HCT116 (cell line): ENCODE measurements at regions not wholly inside any gene's neighbourhood (a gene's known extent, or its start where the extent isn't known, plus 50 kb on each side); places are given as distances from the start of the nearest gene placed in this dataset.

Experiments
- ATAC-seq: fragments of 200-7000 bp; cut with Tn5 transposase; 2 replicates; pipeline ENCODE4 v1.9.1; 2020; ENCODE audit warnings: mild to moderate bottlenecking, moderate library complexity
- BruUV-seq: library from RNA; stranded (reverse); fragments of 400-500 nt; replicated peaks from 2 replicates; lab custom pipeline; 2021; lab: Mats Ljungman, UMichigan
- CTCF ChIA-PET: fragments of 300-600 bp; sonication (Branson Sonifier 250); formaldehyde crosslinking; loops from one replicate; lab custom pipeline; 2021; ENCODE audit warnings: antibody characterized with exemption; lab: Charles Lee
- POLR2A ChIA-PET: fragments of 300-600, 350-600 bp; sonication (Branson Sonifier 250); formaldehyde crosslinking; loops from one replicate; lab custom pipeline; 2021; ENCODE audit warnings: antibody characterized with exemption; lab: Charles Lee
- RAD21 ChIA-PET, 2 experiments: fragments of 300-600 bp; sonication (Branson Sonifier 250); formaldehyde crosslinking; loops; one replicate each; lab custom pipeline; 2023; ENCODE audit warnings: low total read pairs in 2 of 2; ENCODE audit not compliant: uncharacterized antibody in 2 of 2, unreplicated experiment in 2 of 2, low non-redundant PET in 1 of 2; lab: Charles Lee
- DNase-seq: peaks from one replicate; pipeline ENCODE4 v3.0.0-alpha.2; 2010; ENCODE audit warnings: low read depth, low spot score
- H2AFZ ChIP-seq: fragments of 200-600 bp; shearing (Covaris generic), sonication (generic); 2 replicates; pipeline ENCODE4 v1.6.1; 2017; ENCODE audit warnings: low read depth, mixed run types, mixed read lengths, antibody characterized with exemption, low read length; ENCODE audit not compliant: poor library complexity, severe bottlenecking
- H3K27ac ChIP-seq: 2 replicates; pipeline ENCODE4 v1.5.1; 2012; ENCODE audit warnings: low read depth, low read length
- H3K27me3 ChIP-seq: fragments of 200-600 bp; sonication (generic); 2 replicates; pipeline ENCODE4 v1.6.1; 2016; ENCODE audit warnings: mixed run types, low read length, mixed read lengths; ENCODE audit not compliant: insufficient read depth
- H3K36me3 ChIP-seq, 2 experiments: fragments of 200-500 bp in 1 of 2; fragments of 200-600 bp in 1 of 2; sonication (Bioruptor generic) in 1 of 2; sonication (generic) in 1 of 2; 2 replicates each; pipeline versions ENCODE4 v1.5.1 to v1.6.1; 2014 to 2016; ENCODE audit warnings: low read length in 2 of 2, inconsistent platforms in 1 of 2, mixed read lengths in 1 of 2, mixed run types in 1 of 2; ENCODE audit not compliant: insufficient read depth in 2 of 2, control insufficient read depth in 1 of 2
- H3K4me1 ChIP-seq, 2 experiments: fragments of 200-600 bp in 1 of 2; sonication (generic) in 1 of 2; 2 replicates each; pipeline versions ENCODE4 v1.5.1 to v1.6.1; 2012 to 2017; ENCODE audit warnings: low read length in 2 of 2, inconsistent platforms in 1 of 2, mild to moderate bottlenecking in 1 of 2, mixed read lengths in 1 of 2, mixed run types in 1 of 2, moderate library complexity in 1 of 2; ENCODE audit not compliant: insufficient read depth in 2 of 2, control insufficient read depth in 1 of 2
- H3K4me2 ChIP-seq: fragments of 200-600 bp; sonication (generic); 2 replicates; pipeline ENCODE4 v1.6.1; 2017; ENCODE audit warnings: mixed run types, low read length, mixed read lengths
- H3K4me3 ChIP-seq, 2 experiments: fragments of 200-600 bp in 1 of 2; sonication (generic) in 1 of 2; replicated peaks in 1 of 2; 2 replicates each; pipeline ENCODE4 v1.5.1; 2011 to 2016; ENCODE audit warnings: low read length in 2 of 2, control low read depth in 1 of 2, low read depth in 1 of 2, mild to moderate bottlenecking in 1 of 2, mixed read lengths in 1 of 2, mixed run types in 1 of 2
- H3K79me2 ChIP-seq: fragments of 200-600 bp; sonication (generic); 2 replicates; pipeline ENCODE4 v1.6.1; 2017; ENCODE audit warnings: mild to moderate bottlenecking, mixed run types, low read length, moderate library complexity, mixed read lengths; ENCODE audit not compliant: insufficient read depth
- H3K9ac ChIP-seq: fragments of 200-600 bp; sonication (generic); 2 replicates; pipeline ENCODE4 v1.6.1; 2016; ENCODE audit warnings: low read length, mixed read lengths
- H3K9me2 ChIP-seq: fragments of 200-600 bp; sonication (generic), shearing (Covaris generic); 2 replicates; pipeline ENCODE4 v1.6.1; 2017; ENCODE audit warnings: mixed run types, mild to moderate bottlenecking, moderate library complexity; ENCODE audit not compliant: insufficient read depth
- H3K9me3 ChIP-seq, 2 experiments: fragments of 200-500 bp in 1 of 2; fragments of 200-600 bp in 1 of 2; sonication (Bioruptor generic) in 1 of 2; sonication (generic) in 1 of 2; 2 replicates each; pipeline ENCODE4 v1.6.1; 2014 to 2017; ENCODE audit warnings: low read length in 2 of 2, mixed read lengths in 2 of 2, inconsistent platforms in 1 of 2, low read depth in 1 of 2, mild to moderate bottlenecking in 1 of 2, mixed run types in 1 of 2, moderate library complexity in 1 of 2; ENCODE audit not compliant: control insufficient read depth in 1 of 2, insufficient read depth in 1 of 2
- H4K20me1 ChIP-seq: fragments of 200-600 bp; sonication (generic), shearing (Covaris generic); 2 replicates; pipeline ENCODE4 v1.6.1; 2017; ENCODE audit warnings: mixed run types, mild to moderate bottlenecking, moderate library complexity; ENCODE audit not compliant: insufficient read depth
- ATF3 ChIP-seq: IDR thresholded peaks from 2 replicates; pipeline ENCODE4 v1.6.1; 2012
- CBX3 ChIP-seq: IDR thresholded peaks from 2 replicates; pipeline ENCODE4 v1.6.1; 2012; ENCODE audit warnings: low read depth
- CEBPB ChIP-seq: IDR thresholded peaks from 2 replicates; pipeline ENCODE4 v1.6.1; 2012; ENCODE audit warnings: low read depth
- EGR1 ChIP-seq: IDR thresholded peaks from 2 replicates; pipeline ENCODE4 v1.6.1; 2012; ENCODE audit warnings: low read depth
- ELF1 ChIP-seq: IDR thresholded peaks from 2 replicates; pipeline ENCODE4 v1.6.1; 2012; ENCODE audit warnings: low read depth, borderline replicate concordance
- EZH2 ChIP-seq: fragments of 200-600 bp; sonication (generic); IDR thresholded peaks from 2 replicates; pipeline ENCODE4 v1.6.1; 2017; ENCODE audit warnings: antibody characterized with exemption, mixed run types
- JUND ChIP-seq: IDR thresholded peaks from 2 replicates; pipeline ENCODE4 v1.6.1; 2012
- POLR2A ChIP-seq: IDR thresholded peaks from 2 replicates; pipeline ENCODE4 v1.7.0; 2011; ENCODE audit warnings: borderline replicate concordance; ENCODE audit not compliant: insufficient read depth, insufficient read length; ENCODE audit errors: extremely low read depth
- POLR2AphosphoS5 ChIP-seq: IDR thresholded peaks from 2 replicates; pipeline ENCODE4 v1.6.1; 2011; ENCODE audit warnings: mild to moderate bottlenecking, low read depth, low read length, moderate library complexity
- RAD21 ChIP-seq: IDR thresholded peaks from 2 replicates; pipeline ENCODE4 v1.6.1; 2012; ENCODE audit warnings: low read depth, mild to moderate bottlenecking
- REST ChIP-seq: IDR thresholded peaks from 2 replicates; pipeline ENCODE4 v1.6.1; 2012; ENCODE audit warnings: low read depth
- SP1 ChIP-seq: IDR thresholded peaks from 2 replicates; pipeline ENCODE4 v1.6.1; 2012; ENCODE audit warnings: low read depth
- TCF7L2 ChIP-seq: IDR thresholded peaks from 2 replicates; pipeline ENCODE4 v1.7.0; 2011; ENCODE audit warnings: borderline replicate concordance, inconsistent platforms; ENCODE audit not compliant: insufficient read depth, insufficient read length; ENCODE audit errors: extremely low read depth
- ZBTB33 ChIP-seq: IDR thresholded peaks from 2 replicates; pipeline ENCODE4 v1.6.1; 2011; ENCODE audit warnings: mild to moderate bottlenecking, low read length, moderate library complexity; ENCODE audit not compliant: insufficient replicate concordance; ENCODE audit errors: extremely low read depth
- ZFX ChIP-seq: fragments of 450-650 bp; IDR thresholded peaks from 2 replicates; pipeline ENCODE4 v1.6.1; 2017
- intact Hi-C: fragments of 100-400 bp; cut with micrococcal nuclease; formaldehyde crosslinking; loops from 2 replicates; pipeline ENCODE4 v1.10.0; 2022

- no peak for TF ChIP-seq CBX3
- no peak for TF ChIP-seq SP1
- H4K20me1 ChIP-seq: no peaks in the 10 kb centered on the region; the same call in 1 of the 2 replicates
- ATAC-seq (no peak), DNase-seq (no peak)
- H3K9me2 ChIP-seq: no peaks in the 10 kb centered on the region
- CTCF ChIA-PET: no interaction called here
- intact Hi-C loops: no loop called here
- RAD21 ChIA-PET: no interaction called here
- H3K9ac ChIP-seq: no peak overlapping the region
- POLR2A ChIA-PET: no interaction called here
- no peaks in the 10 kb centered on the region for H3K36me3 ChIP-seq
- no peak overlapping the region for H2AFZ ChIP-seq
- H3K27me3 ChIP-seq: no peaks in the 10 kb centered on the region
- no TSS peak for BruUV-seq
- no peaks in the 10 kb centered on the region for H3K9me3 ChIP-seq
- H3K79me2 ChIP-seq: no peaks in the 10 kb centered on the region
- no peak overlapping the region for H3K27ac ChIP-seq
- no peaks in the 10 kb centered on the region for H3K4me1 ChIP-seq
- no peak overlapping the region for H3K4me3 ChIP-seq
- H3K4me2 ChIP-seq: no peak overlapping the region
Observed at GRCh38 chr15:95215017-95215416, 983.7 kb downstream of the MCTP2 start.

- Histone ChIP-seq H3K9me3 (no peaks in the 10 kb centered on the region), H3K27ac (no peak overlapping the region), H4K20me1 (no peaks in the 10 kb centered on the region), H3K27me3 (peaks cover 4% of the 10 kb centered on the region), H3K9me2 (no peaks in the 10 kb centered on the region), H3K9ac (no peak overlapping the region), H3K4me3 (no peak overlapping the region), H2AFZ (no peak overlapping the region), H3K36me3 (no peaks in the 10 kb centered on the region), H3K4me1 (no peaks in the 10 kb centered on the region), H3K4me2 (no peak overlapping the region), H3K79me2 (no peaks in the 10 kb centered on the region)
- intact Hi-C loops: no loop called here
- no peak for ATAC-seq
- TF ChIP-seq ZFX (no peak), ELF1 (no peak), JUND (no peak), EGR1 (no peak), ATF3 (no peak), ZBTB33 (no peak), EZH2 (no peak), TCF7L2 (no peak), POLR2A (no peak), CEBPB (no peak), CBX3 (no peak), REST (no peak), RAD21 (no peak), POLR2AphosphoS5 (no peak)
- CTCF ChIA-PET: no interaction called here
- no TSS peak for BruUV-seq
- POLR2A ChIA-PET: no interaction called here
- no peak for DNase-seq
- RAD21 ChIA-PET: no interaction called here
Observed at GRCh38 chr15:95226835-95227234, 995.5 kb downstream of the MCTP2 start.
